ENCODE measurements at regions not wholly inside any gene's neighbourhood (a gene's known extent, or its start where the extent isn't known, plus 50 kb on each side); places are given as distances from the start of the nearest gene placed in this dataset.

- CTCF ChIA-PET, result no interaction called here
- POLR2A ChIA-PET, result no interaction called here
Measured at GRCh38 chr2:75288760-75289159, 89.4 kb upstream of the TACR1 start.

GRCh38 chr2:75287624-75288316 is 88.5 kb upstream of the TACR1 start:
- POLR2A ChIA-PET, result no interaction called here
- CTCF ChIA-PET, result no interaction called here

- POLR2A ChIA-PET, result no interaction called here
- CTCF ChIA-PET, result no interaction called here
Measured at GRCh38 chr2:75284345-75284744, 85.0 kb upstream of the TACR1 start.

GRCh38 chr2:75278821-75279379 is 79.6 kb upstream of the TACR1 start:
- ChIA-PET POLR2A (no interaction called here), CTCF (no interaction called here)

GRCh38 chr2:75278314-75278713 is 79.0 kb upstream of the TACR1 start:
- POLR2A ChIA-PET, result no interaction called here
- CTCF ChIA-PET, result no interaction called here

- CTCF ChIA-PET, result no interaction called here
- POLR2A ChIA-PET, result no interaction called here
Measured at GRCh38 chr2:75277111-75277510, 77.8 kb upstream of the TACR1 start.

GRCh38 chr2:75276093-75277029 is 77.0 kb upstream of the TACR1 start:
- CTCF ChIA-PET, result no interaction called here
- POLR2A ChIA-PET, result no interaction called here

- CTCF ChIA-PET, result no interaction called here
Measured at GRCh38 chr2:75274936-75275335, 75.6 kb upstream of the TACR1 start.

GRCh38 chr2:75268112-75268511 is 68.8 kb upstream of the TACR1 start:
- ChIA-PET POLR2A (interaction anchor here (0.6 kb wide), 1 partner anchor 76 kb away, joined by 3 read pairs; no protein-coding TSS in a partner anchor), CTCF (no interaction called here)

More at GRCh38 chr2:75274936-75275335, 75.6 kb upstream of the TACR1 start:
- POLR2A ChIA-PET, result no interaction called here

- ChIA-PET CTCF (no interaction called here), POLR2A (no interaction called here)
Measured at GRCh38 chr2:75261923-75262322, 62.6 kb upstream of the TACR1 start.

- ChIA-PET POLR2A (no interaction called here), CTCF (no interaction called here)
Measured at GRCh38 chr2:75260946-75261345, 61.6 kb upstream of the TACR1 start.

GRCh38 chr2:75258620-75259019 is 59.3 kb upstream of the TACR1 start:
- POLR2A ChIA-PET, result no interaction called here
- CTCF ChIA-PET, result no interaction called here

- POLR2A ChIA-PET, result no interaction called here
- CTCF ChIA-PET, result no interaction called here
Measured at GRCh38 chr2:75256485-75256884, 57.2 kb upstream of the TACR1 start.

GRCh38 chr2:75253526-75253925 is 54.2 kb upstream of the TACR1 start:
- ChIA-PET POLR2A (no interaction called here), CTCF (no interaction called here)

GRCh38 chr2:75251896-75252295 is 52.6 kb upstream of the TACR1 start:
- ChIA-PET CTCF (no interaction called here), POLR2A (no interaction called here)
